Glutamatergic neuron (in vitro differentiated cells): ENCODE measurements at regions not wholly inside any gene's neighbourhood (a gene's known extent, or its start where the extent isn't known, plus 50 kb on each side); places are given as distances from the start of the nearest gene placed in this dataset.
"Not testable (repeated sequence)": the region's sequence is repeated elsewhere in the genome, so short reads cannot be mapped to it uniquely, and the experiment has no call there.

Experiments
- DNase-seq: peaks from one replicate; pipeline ENCODE4 v3.0.0; 2022
- H3K27ac Mint-ChIP-seq: one replicate; pipeline ENCODE4 v1.8.0; 2020; ENCODE audit warnings: mild to moderate bottlenecking, mixed read lengths, inconsistent platforms; ENCODE audit not compliant: unreplicated experiment
- H3K27me3 Mint-ChIP-seq: one replicate; pipeline ENCODE4 v1.8.0; 2020; ENCODE audit warnings: mild to moderate bottlenecking, moderate library complexity, mixed read lengths, inconsistent platforms; ENCODE audit not compliant: unreplicated experiment
- H3K36me3 Mint-ChIP-seq: one replicate; pipeline ENCODE4 v1.8.0; 2020; ENCODE audit warnings: mild to moderate bottlenecking, mixed read lengths, inconsistent platforms; ENCODE audit not compliant: unreplicated experiment
- H3K4me1 Mint-ChIP-seq: one replicate; pipeline ENCODE4 v1.8.0; 2020; ENCODE audit warnings: mild to moderate bottlenecking, low read depth, mixed read lengths, inconsistent platforms; ENCODE audit not compliant: unreplicated experiment
- H3K4me3 Mint-ChIP-seq: one replicate; pipeline ENCODE4 v1.8.0; 2020; ENCODE audit warnings: mild to moderate bottlenecking, mixed read lengths, inconsistent platforms; ENCODE audit not compliant: unreplicated experiment
- H3K9me3 Mint-ChIP-seq: one replicate; pipeline ENCODE4 v1.8.0; 2020; ENCODE audit warnings: mild to moderate bottlenecking, moderate library complexity, mixed read lengths, inconsistent platforms; ENCODE audit not compliant: unreplicated experiment
- CTCF ChIP-seq: fragments of 200-600 bp; sonication (generic); IDR thresholded peaks from one replicate; pipeline ENCODE4 v1.5.0; 2021; ENCODE audit not compliant: partially characterized antibody, unreplicated experiment

GRCh38 chr7:8871716-8872115 lies 438.3 kb downstream of the NXPH1 start:
- H3K27ac Mint-ChIP-seq, result no peak overlapping the region
- H3K9me3 Mint-ChIP-seq, result no peaks in the 10 kb centered on the region
- no peaks in the 10 kb centered on the region for H3K4me1 Mint-ChIP-seq
- H3K27me3 Mint-ChIP-seq, result no peaks in the 10 kb centered on the region
- H3K36me3 Mint-ChIP-seq, result no peaks in the 10 kb centered on the region
- no peak for DNase-seq
- no peak overlapping the region for H3K4me3 Mint-ChIP-seq
- no peak for TF ChIP-seq CTCF

GRCh38 chr7:8881916-8882315 lies 448.5 kb downstream of the NXPH1 start:
- Mint-ChIP-seq H3K27ac (no peak overlapping the region), H3K4me1 (no peaks in the 10 kb centered on the region)
- no peak for TF ChIP-seq CTCF

GRCh38 chr7:8885480-8886000 lies 452.1 kb downstream of the NXPH1 start:
- no peak for TF ChIP-seq CTCF
- Mint-ChIP-seq H3K4me1 (peaks cover 3% of the 10 kb centered on the region), H3K36me3 (peaks cover 10% of the 10 kb centered on the region), H3K9me3 (peaks cover 3% of the 10 kb centered on the region), H3K27ac (no peak overlapping the region), H3K4me3 (no peak overlapping the region), H3K27me3 (no peaks in the 10 kb centered on the region)
- DNase-seq, result no peak

More at GRCh38 chr7:8881916-8882315, 448.5 kb downstream of the NXPH1 start:
- peaks cover 1% of the 10 kb centered on the region for H3K9me3 Mint-ChIP-seq
- H3K27me3 Mint-ChIP-seq, result no peaks in the 10 kb centered on the region
- no peak for DNase-seq
- peaks cover 5% of the 10 kb centered on the region for H3K36me3 Mint-ChIP-seq
- no peak overlapping the region for H3K4me3 Mint-ChIP-seq

- not testable (repeated sequence) for H3K27me3 Mint-ChIP-seq, H3K9me3 Mint-ChIP-seq, H3K4me1 Mint-ChIP-seq, H3K36me3 Mint-ChIP-seq, DNase-seq, H3K4me3 Mint-ChIP-seq
- peak overlapping the region; percentile 8 for H3K27ac Mint-ChIP-seq
These were observed 456.9 kb downstream of the NXPH1 start for GRCh38 chr7:8890346-8890745.

GRCh38 chr7:8893775-8894174 lies 460.4 kb downstream of the NXPH1 start:
- no peak for DNase-seq
- Mint-ChIP-seq H3K4me1 (peaks cover 2% of the 10 kb centered on the region), H3K27me3 (no peaks in the 10 kb centered on the region), H3K27ac (no peak overlapping the region), H3K4me3 (no peak overlapping the region), H3K36me3 (peaks cover 5% of the 10 kb centered on the region), H3K9me3 (peaks cover 5% of the 10 kb centered on the region)
- TF ChIP-seq CTCF, result no peak
